Muscle layer of colon (tissue), 2 donors: ENCODE measurements at regions not wholly inside any gene's neighbourhood (a gene's known extent, or its start where the extent isn't known, plus 50 kb on each side); places are given as distances from the start of the nearest gene placed in this dataset.

Experiments
- H3K27ac ChIP-seq: one replicate; pipeline ENCODE4 v1.7.0; 2013; ENCODE audit warnings: low read depth, mild to moderate bottlenecking, low read length, moderate library complexity
- H3K27me3 ChIP-seq, 2 donors: one replicate each; pipeline ENCODE4 v1.7.0; 2013; ENCODE audit warnings: low read length in 2 of 2, mild to moderate bottlenecking in 2 of 2; ENCODE audit not compliant: insufficient read depth in 2 of 2, control insufficient read depth in 1 of 2
- H3K36me3 ChIP-seq: one replicate; pipeline ENCODE4 v1.7.0; 2013; ENCODE audit warnings: mild to moderate bottlenecking, low read length; ENCODE audit not compliant: insufficient read depth
- H3K4me1 ChIP-seq: one replicate; pipeline ENCODE4 v1.7.0; 2013; ENCODE audit warnings: mild to moderate bottlenecking, low read length; ENCODE audit not compliant: insufficient read depth
- H3K4me3 ChIP-seq, 2 donors: one replicate each; pipeline ENCODE4 v1.7.0; 2013; ENCODE audit warnings: low read length in 2 of 2, low read depth in 1 of 2, mild to moderate bottlenecking in 1 of 2, moderate library complexity in 1 of 2
- H3K9ac ChIP-seq: one replicate; pipeline ENCODE4 v1.7.0; 2013; ENCODE audit warnings: low read length
- H3K9me3 ChIP-seq: one replicate; pipeline ENCODE4 v1.7.0; 2013; ENCODE audit warnings: mild to moderate bottlenecking, low read length
- donor health status: abdominal sarcoma.
- donor health status: Adenocarcinoma of cecum.

DNA sequence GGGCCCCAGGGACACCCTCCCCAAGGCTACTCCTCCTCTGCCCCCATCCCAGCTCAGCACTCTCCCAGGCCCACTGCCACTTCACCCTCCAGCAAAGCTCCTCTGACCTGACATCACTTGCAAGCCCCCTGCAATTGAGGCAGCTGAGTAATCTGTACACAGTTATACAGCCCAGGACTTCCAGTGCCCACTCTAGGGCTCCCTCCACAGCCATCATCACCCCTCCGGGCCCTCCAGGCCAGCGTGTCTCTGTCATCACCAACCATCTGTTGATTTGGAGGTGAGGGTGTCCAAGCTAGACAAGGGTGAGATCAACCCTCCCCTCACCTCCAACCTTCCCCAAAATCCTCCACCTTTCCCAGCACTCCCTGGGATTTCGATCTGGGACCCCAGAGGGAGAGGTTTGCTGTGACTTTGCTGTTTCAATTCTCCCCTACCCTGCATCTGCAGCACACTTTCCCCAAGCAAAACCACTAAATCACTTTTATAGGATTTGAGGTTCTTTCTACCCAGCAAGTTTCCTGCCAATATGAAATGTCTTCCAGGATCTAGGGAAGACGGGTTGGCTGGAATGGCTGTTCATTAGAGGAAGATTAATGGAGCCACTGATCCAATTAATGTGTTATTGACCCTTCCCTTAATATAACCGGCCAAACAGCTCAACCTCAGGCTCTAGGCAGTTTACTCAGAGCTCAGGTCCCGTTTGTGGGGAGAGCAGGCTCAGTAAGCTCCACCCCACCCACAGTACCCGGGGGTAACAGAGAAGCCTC, 92.9 kb downstream of the CHST1 start:
- no peaks in the 10 kb centered on the region for H3K36me3 ChIP-seq
- no peak overlapping the region for H3K27ac ChIP-seq
- H3K4me1 ChIP-seq = no peaks in the 10 kb centered on the region
- H3K4me3 ChIP-seq = no peak overlapping the region
- peaks cover 4 to 5% of the 10 kb centered on the region in 2 donors for H3K27me3 ChIP-seq
- no peaks in the 10 kb centered on the region for H3K9me3 ChIP-seq
- no peak overlapping the region for H3K9ac ChIP-seq

DNA sequence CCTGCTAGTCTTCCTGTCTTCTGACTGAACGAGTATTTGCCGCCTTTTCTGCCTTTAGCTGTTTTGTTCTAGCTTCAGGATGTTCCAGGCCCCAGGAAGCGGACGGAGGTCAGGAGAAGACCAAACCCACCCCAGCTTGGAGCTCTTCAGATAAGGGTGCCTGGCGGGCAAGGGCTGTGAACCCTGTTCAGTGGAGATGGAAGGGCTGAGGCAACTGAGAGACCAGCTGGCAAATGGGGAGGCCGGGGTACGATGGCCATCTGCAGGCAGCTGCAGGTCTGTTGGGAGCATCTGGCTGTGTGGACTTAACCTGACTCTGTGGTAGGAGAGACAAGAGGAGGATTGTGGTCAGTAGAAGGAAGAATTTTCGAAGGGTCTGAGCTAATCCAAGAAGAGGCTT, 95.6 kb downstream of the CHST1 start:
- Histone ChIP-seq H3K9ac (no peak overlapping the region), H3K4me3 (no peak overlapping the region), H3K9me3 (no peaks in the 10 kb centered on the region), H3K27ac (no peak overlapping the region), H3K36me3 (no peaks in the 10 kb centered on the region), H3K4me1 (no peaks in the 10 kb centered on the region), H3K27me3 (no peaks in the 10 kb centered on the region)

DNA sequence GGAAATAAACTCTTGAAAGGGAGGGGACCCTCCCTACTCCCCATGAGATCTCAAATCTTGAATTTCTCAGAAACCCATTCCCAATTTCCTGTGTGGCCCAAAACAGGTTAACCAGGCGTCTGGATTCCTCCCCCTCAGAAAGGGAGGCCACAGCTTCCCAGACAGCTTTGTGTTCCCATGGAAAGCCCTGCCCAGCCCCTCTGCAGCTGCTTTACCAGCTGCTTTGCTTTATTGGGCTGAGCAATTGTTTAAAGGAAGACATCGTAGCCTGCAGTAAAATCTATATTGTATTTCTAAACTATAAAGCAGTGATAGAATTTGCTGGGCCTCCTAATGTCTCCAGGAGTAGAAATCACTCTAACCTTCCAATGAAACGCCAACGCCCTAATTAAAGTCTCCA, 97.4 kb downstream of the CHST1 start:
- no peak overlapping the region for H3K27ac ChIP-seq
- no peaks in the 10 kb centered on the region for H3K36me3 ChIP-seq
- H3K9ac ChIP-seq = no peak overlapping the region
- no peaks in the 10 kb centered on the region for H3K9me3 ChIP-seq
- no peaks in the 10 kb centered on the region for H3K4me1 ChIP-seq
- no peaks in the 10 kb centered on the region for H3K27me3 ChIP-seq
- no peak overlapping the region for H3K4me3 ChIP-seq

DNA sequence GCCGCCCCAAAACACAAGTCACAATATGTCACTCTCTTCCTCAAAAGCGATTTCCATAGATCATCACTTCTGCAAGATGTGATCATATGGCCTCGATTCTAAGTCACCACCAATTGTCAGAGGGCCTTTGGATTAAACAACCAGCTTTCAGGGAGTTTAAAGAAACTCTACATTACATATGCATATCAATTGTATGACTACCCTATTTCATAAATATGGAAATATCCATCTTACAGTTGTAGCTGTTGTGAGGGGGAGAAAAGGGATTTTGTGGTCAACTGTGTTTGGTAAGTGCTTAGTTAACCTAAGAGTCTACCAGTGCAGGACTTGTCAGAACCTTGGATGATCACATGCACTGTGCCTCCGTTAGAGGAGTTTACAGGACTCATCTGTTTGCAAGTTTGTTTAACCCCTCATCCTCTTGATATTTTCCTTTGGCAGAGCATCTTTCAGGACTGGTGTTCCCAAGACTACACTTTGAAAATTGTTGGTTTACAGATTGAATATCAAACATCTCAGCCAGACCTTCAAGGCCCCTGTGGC, 99.9 kb downstream of the CHST1 start:
- Histone ChIP-seq H3K9me3 (no peaks in the 10 kb centered on the region), H3K27me3 (no peaks in the 10 kb centered on the region), H3K4me1 (no peaks in the 10 kb centered on the region), H3K9ac (no peak overlapping the region), H3K4me3 (no peak overlapping the region), H3K36me3 (no peaks in the 10 kb centered on the region), H3K27ac (no peak overlapping the region)

DNA sequence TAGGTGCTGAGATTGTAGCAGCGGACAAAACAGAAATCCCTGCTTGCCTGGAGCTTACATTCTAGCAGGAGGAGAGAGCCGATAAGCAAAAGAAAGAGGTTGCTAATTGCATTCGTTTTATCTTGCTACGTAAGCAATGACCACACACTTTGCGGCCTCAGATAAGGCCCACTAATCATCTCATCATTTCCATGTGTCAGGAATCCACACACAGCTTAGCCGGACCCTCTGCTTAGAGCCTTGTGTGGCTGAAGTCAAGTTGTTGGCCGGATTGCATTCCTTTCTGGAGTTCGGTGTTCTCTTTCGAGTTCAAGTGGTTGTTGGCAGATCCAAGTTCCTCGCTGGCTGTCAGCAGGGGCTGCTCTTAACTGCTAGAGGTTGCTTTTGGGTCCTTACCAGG, 101.6 kb downstream of the CHST1 start:
- Histone ChIP-seq H3K4me1 (no peaks in the 10 kb centered on the region), H3K9me3 (no peaks in the 10 kb centered on the region), H3K27ac (no peak overlapping the region), H3K4me3 (no peak overlapping the region), H3K27me3 (no peaks in the 10 kb centered on the region), H3K9ac (no peak overlapping the region), H3K36me3 (no peaks in the 10 kb centered on the region)

DNA sequence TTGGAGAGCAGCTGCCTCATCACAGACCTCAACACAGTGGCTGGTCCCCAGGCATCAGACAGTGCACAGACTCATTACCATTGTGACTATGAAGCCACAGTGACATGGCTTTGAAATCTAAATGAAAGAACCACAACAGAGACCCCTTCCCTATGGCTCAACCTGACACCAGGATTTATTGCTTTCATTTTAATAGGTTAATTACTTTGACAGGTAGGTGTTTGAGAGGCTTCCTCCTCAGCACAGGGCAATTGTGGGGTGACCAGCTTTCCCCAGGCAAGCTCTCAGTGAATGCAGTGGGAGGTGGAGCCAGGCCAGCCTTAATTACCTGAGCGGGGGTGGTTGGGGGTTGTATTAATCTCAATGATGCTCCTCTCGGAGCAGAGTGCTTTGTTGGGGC, 102.3 kb downstream of the CHST1 start:
- no peaks in the 10 kb centered on the region for H3K27me3 ChIP-seq
- H3K9me3 ChIP-seq = no peaks in the 10 kb centered on the region
- no peaks in the 10 kb centered on the region for H3K36me3 ChIP-seq
- H3K27ac ChIP-seq = no peak overlapping the region
- no peak overlapping the region for H3K4me3 ChIP-seq
- no peaks in the 10 kb centered on the region for H3K4me1 ChIP-seq
- no peak overlapping the region for H3K9ac ChIP-seq

DNA sequence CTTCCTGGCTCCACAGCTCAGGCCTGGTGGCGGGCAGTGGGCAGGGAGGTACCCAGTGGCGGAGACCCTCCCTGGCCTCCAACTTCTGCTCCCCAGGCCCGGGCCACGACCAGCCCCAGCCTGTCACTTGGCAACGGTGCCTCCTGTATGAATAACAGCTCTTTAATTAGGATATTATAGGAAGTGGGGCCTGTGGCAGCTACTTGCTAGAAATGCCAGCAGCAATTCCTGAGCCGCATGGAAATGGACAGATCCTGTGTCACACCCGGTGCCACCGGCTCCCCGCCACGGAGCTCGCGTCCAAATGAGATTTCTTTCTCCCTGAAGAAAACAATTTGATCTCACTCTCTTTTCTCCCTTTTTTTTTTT, 104.5 kb downstream of the CHST1 start:
- Histone ChIP-seq H3K9me3 (no peaks in the 10 kb centered on the region), H3K27ac (no peak overlapping the region), H3K4me3 (no peak overlapping the region), H3K36me3 (no peaks in the 10 kb centered on the region), H3K27me3 (no peaks in the 10 kb centered on the region), H3K4me1 (no peaks in the 10 kb centered on the region), H3K9ac (no peak overlapping the region)

DNA sequence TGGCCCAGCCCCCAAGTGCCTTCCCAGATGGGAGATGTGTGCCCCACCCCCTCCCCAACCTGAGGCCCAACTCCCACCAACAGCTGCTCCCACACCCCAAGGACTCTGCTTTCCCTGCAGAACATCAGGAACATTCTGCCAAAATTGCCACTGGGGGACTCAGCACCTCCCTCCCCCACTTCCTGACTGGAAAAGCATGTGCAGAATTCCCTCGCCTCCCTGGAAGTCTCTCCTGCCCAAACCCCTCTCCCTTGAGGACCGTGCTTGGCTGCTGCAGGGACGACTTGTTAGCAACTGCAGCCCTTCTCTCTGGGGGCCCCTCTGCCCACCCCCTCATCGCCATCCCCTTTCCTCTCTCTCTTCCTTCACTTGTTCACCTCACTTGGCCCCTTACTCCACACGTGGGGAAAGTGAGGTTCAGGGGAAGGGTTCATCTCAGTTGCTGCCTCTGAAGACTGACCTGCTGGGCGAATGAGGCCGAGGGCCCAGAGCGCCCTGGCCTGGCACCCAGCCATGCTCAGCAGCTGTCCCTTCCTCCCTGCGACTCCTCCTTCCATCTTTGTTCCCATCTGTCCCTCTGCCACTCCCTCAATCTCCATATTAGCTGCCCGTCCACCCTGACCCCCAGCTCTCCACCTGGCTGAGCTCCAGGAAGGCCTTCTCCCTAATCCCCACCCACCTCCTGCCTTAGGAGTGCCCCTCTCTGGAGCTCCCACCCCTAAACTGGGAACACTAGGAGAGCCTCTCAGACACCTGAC, 105.1 kb downstream of the CHST1 start:
- no peaks in the 10 kb centered on the region for H3K4me1 ChIP-seq
- no peaks in the 10 kb centered on the region for H3K27me3 ChIP-seq
- no peaks in the 10 kb centered on the region for H3K9me3 ChIP-seq
- H3K27ac ChIP-seq = no peak overlapping the region
- no peak overlapping the region for H3K9ac ChIP-seq
- no peaks in the 10 kb centered on the region for H3K36me3 ChIP-seq
- H3K4me3 ChIP-seq = no peak overlapping the region

DNA sequence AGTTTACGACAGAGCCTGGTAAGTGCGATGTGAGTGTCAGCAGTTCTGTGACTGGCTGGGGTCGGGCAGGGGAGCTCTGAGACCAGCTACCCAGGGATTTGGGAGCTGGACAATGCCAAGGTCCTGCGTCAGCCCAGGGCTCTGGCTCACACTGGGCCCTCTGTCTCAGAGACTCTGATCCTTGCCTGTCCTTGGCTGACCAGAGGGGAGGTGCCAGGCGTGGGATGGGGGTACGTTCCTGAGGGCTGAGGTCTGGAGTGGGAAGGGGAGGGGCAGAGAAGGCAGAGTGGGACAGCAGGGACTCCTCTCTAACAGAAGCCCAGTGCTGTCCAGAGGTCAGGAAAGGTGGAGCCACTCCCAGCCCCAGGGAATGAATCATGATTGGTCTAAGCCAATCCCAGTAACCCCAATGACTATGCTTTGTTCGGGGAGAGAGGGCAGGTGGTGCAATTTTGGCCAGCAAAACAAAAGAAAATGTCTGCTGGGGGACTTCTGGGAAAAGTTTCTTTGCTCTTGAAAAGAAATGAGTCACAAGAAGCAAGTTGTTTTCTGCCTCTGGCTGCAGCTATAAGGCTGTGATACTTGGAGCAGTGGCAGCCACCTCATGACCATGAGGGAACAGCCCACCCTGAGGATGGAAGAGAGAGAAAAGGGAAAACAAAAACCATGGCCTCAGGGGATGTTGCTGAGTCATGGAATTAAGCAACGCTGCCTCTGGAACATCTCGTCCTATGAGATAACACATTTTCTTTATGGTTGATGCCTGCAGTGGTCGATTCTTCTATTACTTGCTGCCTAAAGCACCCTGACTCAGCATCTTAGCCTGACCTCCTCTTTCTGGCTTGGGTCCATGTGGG, 108.3 kb downstream of the CHST1 start:
- Histone ChIP-seq H3K9ac (no peak overlapping the region), H3K27ac (no peak overlapping the region), H3K4me3 (no peak overlapping the region), H3K36me3 (no peaks in the 10 kb centered on the region), H3K4me1 (no peaks in the 10 kb centered on the region), H3K9me3 (no peaks in the 10 kb centered on the region), H3K27me3 (no peaks in the 10 kb centered on the region)

DNA sequence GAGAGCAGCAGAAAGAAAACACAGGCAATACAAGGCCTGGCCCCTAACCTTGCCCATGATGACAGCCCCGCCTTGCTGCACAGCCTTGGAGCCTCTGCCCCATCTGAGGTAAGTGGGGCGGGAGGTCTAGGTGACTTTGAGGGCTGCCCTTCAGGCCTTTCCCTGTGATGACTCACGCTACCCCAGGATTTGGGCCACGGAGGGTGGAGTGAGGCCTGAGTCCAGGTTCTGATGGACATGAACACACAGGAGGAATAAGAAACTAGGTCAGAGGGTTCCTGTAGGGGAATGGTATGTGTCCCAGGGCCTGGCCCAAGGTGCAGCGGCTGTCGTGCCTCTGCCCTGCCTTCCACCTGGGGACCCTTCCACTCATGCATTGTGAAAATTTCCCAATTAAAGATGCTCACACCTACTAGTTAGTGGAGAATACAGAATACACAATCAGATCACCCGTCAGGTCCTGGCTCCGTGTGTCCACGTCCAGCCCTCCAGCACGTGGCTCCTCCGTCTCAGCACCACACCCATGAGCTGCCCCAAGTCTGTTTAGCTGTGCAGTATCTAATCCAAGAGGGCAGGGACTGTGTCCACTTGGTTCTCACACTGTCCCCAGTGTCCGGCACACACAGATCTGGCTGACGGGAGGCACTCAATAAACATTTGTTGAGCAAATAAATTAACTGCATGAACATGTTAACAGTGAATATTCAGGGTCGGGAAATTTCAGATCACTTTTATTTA, 111.0 kb downstream of the CHST1 start:
- Histone ChIP-seq H3K4me1 (no peaks in the 10 kb centered on the region), H3K27me3 (no peaks in the 10 kb centered on the region), H3K9me3 (no peaks in the 10 kb centered on the region), H3K36me3 (no peaks in the 10 kb centered on the region), H3K9ac (no peak overlapping the region), H3K4me3 (no peak overlapping the region), H3K27ac (no peak overlapping the region)
